Mesodermal cell (in vitro differentiated cells): ENCODE measurements at regions not wholly inside any gene's neighbourhood (a gene's known extent, or its start where the extent isn't known, plus 50 kb on each side); places are given as distances from the start of the nearest gene placed in this dataset.

Source experiments
- H3K27ac ChIP-seq: 2 replicates; pipeline ENCODE4 v1.7.0; 2013; ENCODE audit warnings: mild to moderate bottlenecking, low read depth, low read length, moderate library complexity; ENCODE audit not compliant: severe bottlenecking
- H3K36me3 ChIP-seq: 2 replicates; pipeline ENCODE4 v1.7.1; 2013; ENCODE audit warnings: mild to moderate bottlenecking, low read length, moderate library complexity; ENCODE audit not compliant: control insufficient read depth, insufficient read depth
- H3K4me1 ChIP-seq: one replicate; pipeline ENCODE4 v1.7.1; 2013; ENCODE audit warnings: mild to moderate bottlenecking, low read length; ENCODE audit not compliant: insufficient read depth, control insufficient read depth, poor library complexity, severe bottlenecking
- H3K4me3 ChIP-seq: 2 replicates; pipeline ENCODE4 v1.7.0; 2013; ENCODE audit warnings: low read length, control low read depth, mild to moderate bottlenecking; ENCODE audit not compliant: insufficient read depth, poor library complexity, severe bottlenecking; ENCODE audit errors: extremely low read depth
- H3K9me3 ChIP-seq: 2 replicates; pipeline ENCODE4 v1.7.1; 2013; ENCODE audit warnings: mild to moderate bottlenecking, low read length, moderate library complexity; ENCODE audit not compliant: control insufficient read depth
- WGBS, 2 experiments: methylation state at CpG; one replicate each; pipeline ENCODE4 v1.1.5; 2013; ENCODE audit warnings: missing lambda C conversion rate in 2 of 2; ENCODE audit not compliant: insufficient coverage in 2 of 2; 5-methylcytosine and 5-hydroxymethylcytosine counted together

DNA sequence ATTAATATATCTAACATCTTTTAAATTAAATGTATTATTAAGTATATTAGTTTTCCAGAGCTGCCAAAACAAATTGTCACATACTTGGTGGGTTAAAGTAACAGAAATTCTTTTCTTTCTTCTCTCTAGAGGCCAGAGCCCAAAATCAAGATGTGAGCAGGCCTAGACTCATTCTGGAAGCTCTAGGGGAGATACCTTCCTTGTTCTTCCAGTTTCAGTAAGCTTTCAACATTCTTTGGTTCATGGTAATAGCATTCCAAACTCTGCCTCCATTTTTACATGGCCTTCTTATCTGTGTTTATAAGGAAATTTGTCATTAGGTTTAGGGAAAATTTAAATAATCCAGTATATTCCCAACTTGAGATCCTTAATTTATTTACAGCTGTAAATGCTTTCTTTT lies 1054.6 kb upstream of the GBE1 start:
- Histone ChIP-seq H3K36me3 (no peaks in the 10 kb centered on the region), H3K9me3 (peaks cover 3% of the 10 kb centered on the region), H3K27ac (no peak overlapping the region), H3K4me3 (no peak overlapping the region), H3K4me1 (no peaks in the 10 kb centered on the region)

GRCh38 chr3:82815417-82816058 lies 1054.1 kb upstream of the GBE1 start:
- Histone ChIP-seq H3K36me3 (no peaks in the 10 kb centered on the region), H3K4me1 (no peaks in the 10 kb centered on the region), H3K9me3 (peaks cover 3% of the 10 kb centered on the region), H3K4me3 (no peak overlapping the region), H3K27ac (no peak overlapping the region)
- 80 to 100% methylated on average over 1 of the region's 2 CpGs for WGBS, 2 experiments

DNA sequence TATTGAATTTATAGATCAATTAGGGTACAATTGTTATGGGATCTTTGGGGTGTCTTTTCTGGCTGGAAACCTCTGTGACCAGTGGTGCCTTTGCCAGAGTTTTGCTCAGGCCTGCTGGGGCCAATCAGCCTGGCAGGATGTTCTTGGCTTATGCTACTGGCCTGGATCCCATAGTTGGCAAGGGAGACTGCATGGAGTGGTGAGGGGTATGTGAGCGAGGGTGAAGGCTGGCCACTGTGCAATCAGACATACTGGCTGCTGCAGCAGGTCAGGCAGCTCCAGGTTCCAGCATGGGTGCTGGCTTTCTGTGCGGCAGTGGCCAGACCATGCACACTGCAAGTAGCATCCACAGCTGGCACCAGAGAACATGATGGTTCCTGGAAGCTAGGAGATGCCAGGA lies 1053.2 kb upstream of the GBE1 start:
- Histone ChIP-seq H3K27ac (no peak overlapping the region), H3K36me3 (no peaks in the 10 kb centered on the region), H3K4me1 (no peaks in the 10 kb centered on the region), H3K9me3 (peaks cover 3% of the 10 kb centered on the region), H3K4me3 (no peak overlapping the region)
- 86 to 92% methylated on average over 1 of the region's 2 CpGs for WGBS, 2 experiments

- no peaks in the 10 kb centered on the region for H3K9me3 ChIP-seq
- H3K4me1 ChIP-seq: no peaks in the 10 kb centered on the region
- WGBS, 2 experiments: 93 to 99% methylated on average over 10 to 16 of the region's 23 CpGs
- no peak overlapping the region for H3K27ac ChIP-seq
- H3K4me3 ChIP-seq: no peak overlapping the region
- H3K36me3 ChIP-seq: no peaks in the 10 kb centered on the region
These were observed 1046.3 kb upstream of the GBE1 start for GRCh38 chr3:82807781-82808180.

- H3K9me3 ChIP-seq: no peaks in the 10 kb centered on the region
- H3K4me3 ChIP-seq: no peak overlapping the region
- no peaks in the 10 kb centered on the region for H3K4me1 ChIP-seq
- no peak overlapping the region for H3K27ac ChIP-seq
- WGBS, 2 experiments: no CpG with 5 or more reads among the region's 2 CpGs
- H3K36me3 ChIP-seq: no peaks in the 10 kb centered on the region
These were observed 1041.1 kb upstream of the GBE1 start for GRCh38 chr3:82802501-82802900.

- Histone ChIP-seq H3K4me3 (no peak overlapping the region), H3K4me1 (no peaks in the 10 kb centered on the region), H3K27ac (no peak overlapping the region), H3K36me3 (no peaks in the 10 kb centered on the region), H3K9me3 (no peaks in the 10 kb centered on the region)
These were observed 1038.8 kb upstream of the GBE1 start for GRCh38 chr3:82800248-82800647.

DNA sequence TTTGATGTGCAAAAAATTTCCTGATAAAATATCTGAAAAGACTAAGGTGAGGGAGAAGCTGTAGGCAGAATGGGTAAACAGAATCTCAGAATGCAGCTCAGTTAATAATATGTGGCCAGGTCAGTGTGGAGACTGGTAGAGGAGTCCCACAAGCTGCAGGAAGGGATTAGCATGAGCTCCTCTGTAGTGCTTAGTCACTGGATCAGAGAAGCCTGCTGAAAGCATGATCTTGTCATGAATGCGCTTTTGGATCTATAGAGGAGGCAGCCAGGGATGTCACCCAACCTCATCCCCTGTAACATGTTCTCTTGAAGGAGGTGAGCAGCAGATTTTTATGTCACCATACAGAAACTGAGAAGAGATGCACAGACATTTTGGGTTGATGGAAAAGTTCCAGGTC lies 1035.3 kb upstream of the GBE1 start:
- Histone ChIP-seq H3K36me3 (no peaks in the 10 kb centered on the region), H3K27ac (no peak overlapping the region), H3K4me1 (no peaks in the 10 kb centered on the region), H3K4me3 (no peak overlapping the region), H3K9me3 (no peaks in the 10 kb centered on the region)
- WGBS, 2 experiments: no CpG with 5 or more reads among the region's 1 CpG

DNA sequence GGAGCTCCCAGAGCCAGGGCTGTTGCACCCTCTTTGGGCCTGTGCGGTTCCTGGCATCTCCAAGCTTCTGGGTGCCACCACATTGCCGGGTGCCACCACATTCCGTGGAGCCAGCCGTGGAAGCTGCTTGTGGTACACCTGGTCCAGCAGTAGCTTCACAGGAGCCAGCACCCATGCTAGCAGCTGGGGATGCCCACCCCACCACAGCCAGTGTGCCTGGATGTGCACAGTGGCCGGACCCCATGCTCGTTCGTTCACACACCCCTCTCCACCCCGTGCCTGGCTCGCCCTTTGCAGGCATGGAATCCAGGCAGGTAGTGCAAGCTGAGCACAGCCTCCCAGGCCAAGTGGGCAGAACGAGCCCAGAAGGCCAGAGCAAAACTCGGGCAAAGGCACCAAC lies 1029.8 kb upstream of the GBE1 start:
- H3K4me3 ChIP-seq: no peak overlapping the region
- 87 to 94% methylated on average over 9 to 10 of the region's 11 CpGs for whole genome bisulfite sequencing, 2 experiments

GRCh38 chr3:82790307-82791097 lies 1029.1 kb upstream of the GBE1 start:
- Histone ChIP-seq H3K9me3 (no peaks in the 10 kb centered on the region), H3K36me3 (no peaks in the 10 kb centered on the region), H3K4me3 (no peak overlapping the region), H3K4me1 (no peaks in the 10 kb centered on the region), H3K27ac (no peak overlapping the region)
- 91 to 93% methylated on average over 9 to 12 of the region's 13 CpGs for WGBS, 2 experiments

More for the DNA sequence above, 1029.8 kb upstream of the GBE1 start:
- no peak overlapping the region for H3K27ac ChIP-seq
- H3K9me3 ChIP-seq: no peaks in the 10 kb centered on the region
- H3K4me1 ChIP-seq: no peaks in the 10 kb centered on the region
- no peaks in the 10 kb centered on the region for H3K36me3 ChIP-seq

DNA sequence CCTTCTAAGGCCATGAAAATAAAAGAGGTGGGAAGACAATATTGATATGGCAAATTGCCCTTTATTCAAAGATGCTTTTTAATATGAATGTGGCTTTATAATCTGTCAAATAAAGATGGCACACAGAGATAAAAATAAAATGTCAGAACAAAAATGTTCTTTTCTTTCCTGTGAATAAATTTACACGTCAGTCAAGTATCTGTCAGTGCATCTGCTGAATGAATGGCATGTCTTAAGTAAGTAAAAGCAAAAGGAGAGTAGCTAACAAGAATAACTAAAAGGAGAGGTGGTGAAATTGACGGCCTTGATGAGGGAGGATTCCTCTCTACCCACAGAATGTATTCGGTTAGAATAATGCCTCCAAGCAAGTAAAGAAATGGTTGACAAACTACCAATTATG lies 1021.7 kb upstream of the GBE1 start:
- H3K4me1 ChIP-seq: no peaks in the 10 kb centered on the region
- H3K36me3 ChIP-seq: no peaks in the 10 kb centered on the region
- H3K9me3 ChIP-seq: no peaks in the 10 kb centered on the region
- no CpG with 5 or more reads among the region's 3 CpGs for WGBS, 2 experiments
- no peak overlapping the region for H3K27ac ChIP-seq
- H3K4me3 ChIP-seq: no peak overlapping the region

GRCh38 chr3:82773207-82773606 lies 1011.8 kb upstream of the GBE1 start:
- Histone ChIP-seq H3K9me3 (no peaks in the 10 kb centered on the region), H3K27ac (no peak overlapping the region), H3K4me1 (no peaks in the 10 kb centered on the region), H3K4me3 (no peak overlapping the region), H3K36me3 (no peaks in the 10 kb centered on the region)
- 83 to 93% methylated on average over 1 to 2 of the region's 4 CpGs for WGBS, 2 experiments
